Type B pancreatic cell (in vitro differentiated cells): ENCODE measurements at regions not wholly inside any gene's neighbourhood (a gene's known extent, or its start where the extent isn't known, plus 50 kb on each side); places are given as distances from the start of the nearest gene placed in this dataset.
"Not testable (repeated sequence)": the region's sequence is repeated elsewhere in the genome, so short reads cannot be mapped to it uniquely, and the experiment has no call there.

Experiments used
- DNase-seq: peaks from one replicate; pipeline ENCODE4 v3.0.0; 2021; ENCODE audit warnings: mixed read lengths; ENCODE audit not compliant: unreplicated experiment; ENCODE audit errors: extremely low spot score
- H3K27ac Mint-ChIP-seq: 2 replicates; pipeline ENCODE4 v1.8.0; 2021; ENCODE audit warnings: mild to moderate bottlenecking, mixed read lengths
- H3K27me3 Mint-ChIP-seq: 2 replicates; pipeline ENCODE4 v1.8.0; 2021; ENCODE audit warnings: mixed read lengths
- H3K36me3 Mint-ChIP-seq: 2 replicates; pipeline ENCODE4 v1.8.0; 2021; ENCODE audit warnings: mixed read lengths
- H3K4me1 Mint-ChIP-seq: one replicate; pipeline ENCODE4 v1.8.0; 2021; ENCODE audit warnings: mixed read lengths; ENCODE audit not compliant: unreplicated experiment
- H3K4me3 Mint-ChIP-seq: 2 replicates; pipeline ENCODE4 v1.8.0; 2021; ENCODE audit warnings: mild to moderate bottlenecking, mixed read lengths
- H3K9me3 Mint-ChIP-seq: 2 replicates; pipeline ENCODE4 v1.8.0; 2021; ENCODE audit warnings: mixed read lengths
- CTCF ChIP-seq: fragments of 200-600 bp; sonication (generic); conservative IDR thresholded peaks from 2 replicates; pipeline ENCODE4 v1.5.0; 2021; ENCODE audit warnings: antibody characterized with exemption, mild to moderate bottlenecking

GRCh38 chr20:25848222-25848621 is 151.6 kb upstream of the ZNF337 start:
- Mint-ChIP-seq H3K27ac (no peak overlapping the region), H3K9me3 (no peaks in the 10 kb centered on the region), H3K4me3 (no peak overlapping the region), H3K36me3 (no peaks in the 10 kb centered on the region), H3K27me3 (no peaks in the 10 kb centered on the region), H3K4me1 (no peaks in the 10 kb centered on the region)
- no peak for TF ChIP-seq CTCF
- DNase-seq: no peak

- not testable (repeated sequence) for DNase-seq, H3K36me3 Mint-ChIP-seq, H3K27ac Mint-ChIP-seq, H3K9me3 Mint-ChIP-seq, H3K27me3 Mint-ChIP-seq, H3K4me1 Mint-ChIP-seq, H3K4me3 Mint-ChIP-seq
Measured at GRCh38 chr20:25844640-25845039, 148.0 kb upstream of the ZNF337 start.

DNA sequence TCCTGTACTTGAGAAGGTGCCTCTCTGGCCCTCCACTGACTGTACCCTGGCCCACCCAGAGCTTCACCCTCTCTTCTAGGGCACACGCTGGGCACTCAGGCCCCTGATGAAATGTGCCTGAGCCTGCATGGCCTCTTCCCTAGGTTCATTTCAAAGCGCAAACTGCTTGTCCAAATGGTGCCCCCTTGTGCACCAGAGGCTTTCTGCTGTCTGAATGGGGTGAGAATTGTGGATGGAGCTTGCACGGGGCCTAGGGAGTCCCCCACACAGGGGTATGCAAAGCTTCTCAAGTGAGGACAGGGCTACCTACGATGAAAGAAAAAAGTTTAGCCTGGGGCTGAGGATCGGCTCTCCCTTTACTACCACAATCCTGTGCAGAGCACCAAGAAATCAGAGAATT is 116.9 kb upstream of the ZNF337 start:
- DNase-seq, H3K4me1 Mint-ChIP-seq, H3K36me3 Mint-ChIP-seq, H3K27me3 Mint-ChIP-seq, H3K27ac Mint-ChIP-seq, H3K4me3 Mint-ChIP-seq, H3K9me3 Mint-ChIP-seq: not testable (repeated sequence)

DNA sequence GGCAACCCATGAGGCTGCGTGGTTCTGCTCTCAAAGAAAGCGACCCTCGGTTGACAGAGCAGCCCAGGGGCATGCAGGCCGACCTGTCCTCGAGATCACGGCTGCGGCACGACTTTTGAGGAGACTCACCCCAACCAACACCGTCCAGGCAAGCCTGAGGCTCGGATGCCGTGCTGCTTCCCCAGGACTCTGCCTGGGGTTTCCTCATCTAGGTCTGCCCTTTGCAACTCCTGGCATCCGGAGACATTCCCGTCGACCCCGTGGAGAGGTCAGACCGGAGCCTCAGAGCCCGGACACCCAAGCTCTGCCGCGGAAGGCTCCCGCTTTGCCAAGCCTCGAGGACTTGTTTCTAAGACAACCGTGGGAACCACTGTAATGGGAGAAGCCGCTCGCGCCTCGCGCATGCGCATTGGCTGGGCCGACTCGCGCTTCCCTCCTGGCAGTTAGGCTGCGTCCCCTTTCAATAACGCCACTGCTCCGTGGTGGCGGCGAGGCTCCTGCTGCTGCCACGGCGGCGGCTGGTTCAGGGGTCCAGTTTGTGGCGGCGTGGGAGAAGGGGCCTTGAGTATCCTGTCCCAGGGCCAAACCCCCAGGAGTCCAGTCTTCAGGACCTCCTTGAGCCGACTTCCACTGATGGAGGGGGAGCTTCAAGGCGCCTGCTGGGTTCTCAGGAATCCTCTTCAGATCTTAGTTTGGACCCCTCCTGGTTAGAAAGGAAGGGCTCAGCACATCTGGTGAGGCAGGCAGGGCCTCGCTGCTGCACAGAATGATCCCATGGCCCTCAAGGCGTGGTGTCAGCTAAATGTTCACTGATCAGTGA is 101.7 kb upstream of the ZNF337 start:
- not testable (repeated sequence) for H3K36me3 Mint-ChIP-seq, H3K27ac Mint-ChIP-seq, H3K27me3 Mint-ChIP-seq, H3K4me3 Mint-ChIP-seq, H3K4me1 Mint-ChIP-seq, H3K9me3 Mint-ChIP-seq, DNase-seq

DNA sequence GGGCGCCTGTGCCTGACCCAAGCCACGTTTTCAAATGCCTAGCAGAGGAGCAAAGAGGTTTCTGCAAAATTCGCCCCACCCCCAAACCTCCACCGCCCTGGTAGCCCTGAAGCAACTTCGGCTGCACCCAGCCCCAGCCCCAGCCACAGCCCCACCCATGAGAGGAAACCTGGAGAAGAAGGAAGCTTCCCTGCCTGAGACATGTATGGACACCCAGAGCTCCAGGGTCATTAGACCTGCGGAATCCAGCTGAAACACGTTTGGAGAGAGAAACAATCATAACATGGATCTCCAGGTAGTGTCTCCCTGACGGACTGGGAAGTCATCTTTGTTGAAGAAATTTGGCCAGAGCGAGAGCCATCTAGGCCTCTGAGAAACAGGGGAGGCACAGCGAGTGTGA is 100.4 kb upstream of the ZNF337 start:
- H3K27ac Mint-ChIP-seq, H3K9me3 Mint-ChIP-seq, H3K27me3 Mint-ChIP-seq, H3K4me1 Mint-ChIP-seq, H3K4me3 Mint-ChIP-seq, H3K36me3 Mint-ChIP-seq, DNase-seq: not testable (repeated sequence)

- H3K4me3 Mint-ChIP-seq, H3K9me3 Mint-ChIP-seq, H3K36me3 Mint-ChIP-seq, H3K27ac Mint-ChIP-seq, DNase-seq, H3K27me3 Mint-ChIP-seq, H3K4me1 Mint-ChIP-seq: not testable (repeated sequence)
Measured at GRCh38 chr20:25777241-25777640, 80.6 kb upstream of the ZNF337 start.

DNA sequence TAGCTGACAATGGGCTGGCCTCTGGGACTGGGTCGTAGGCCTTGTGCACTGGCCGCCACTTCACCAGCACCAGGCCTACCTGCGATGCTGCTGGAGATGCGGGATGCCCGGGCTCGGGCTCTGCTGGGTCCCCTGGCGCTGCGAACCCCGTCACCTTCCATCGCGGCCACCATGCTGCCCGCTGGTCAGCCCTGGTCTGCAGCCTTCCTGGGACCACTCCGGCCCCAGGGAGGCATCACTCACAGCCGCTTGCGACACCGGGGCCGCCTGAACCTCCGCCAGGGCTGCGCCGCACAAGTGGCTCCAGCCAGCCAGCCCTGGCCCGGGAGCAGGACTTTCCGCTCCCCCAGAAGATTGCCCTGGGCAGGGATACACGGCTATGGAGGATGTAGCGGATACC is 78.1 kb upstream of the ZNF337 start:
- not testable (repeated sequence) for H3K4me3 Mint-ChIP-seq, H3K9me3 Mint-ChIP-seq, H3K27me3 Mint-ChIP-seq, H3K27ac Mint-ChIP-seq, H3K4me1 Mint-ChIP-seq, H3K36me3 Mint-ChIP-seq, DNase-seq

DNA sequence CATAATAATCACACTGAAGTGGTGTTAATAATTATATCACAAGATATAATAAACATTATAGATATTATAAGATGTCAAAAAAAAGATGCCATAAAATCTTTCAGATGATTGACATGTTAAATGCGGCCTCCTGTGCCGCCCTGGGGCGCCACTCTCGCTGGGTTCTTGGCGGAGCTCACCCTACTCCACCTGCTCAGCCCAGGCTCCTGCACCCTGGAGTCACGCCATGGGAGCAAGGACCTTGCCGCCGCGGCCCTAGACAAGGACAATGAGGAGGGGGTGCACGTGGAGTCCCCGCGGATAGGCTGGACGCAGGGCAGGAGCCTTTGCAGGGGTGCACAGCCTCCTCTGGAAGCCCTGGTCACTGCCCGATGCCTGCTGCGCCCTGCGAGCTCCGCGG is 77.5 kb upstream of the ZNF337 start:
- not testable (repeated sequence) for H3K27me3 Mint-ChIP-seq, DNase-seq, H3K4me1 Mint-ChIP-seq

DNA sequence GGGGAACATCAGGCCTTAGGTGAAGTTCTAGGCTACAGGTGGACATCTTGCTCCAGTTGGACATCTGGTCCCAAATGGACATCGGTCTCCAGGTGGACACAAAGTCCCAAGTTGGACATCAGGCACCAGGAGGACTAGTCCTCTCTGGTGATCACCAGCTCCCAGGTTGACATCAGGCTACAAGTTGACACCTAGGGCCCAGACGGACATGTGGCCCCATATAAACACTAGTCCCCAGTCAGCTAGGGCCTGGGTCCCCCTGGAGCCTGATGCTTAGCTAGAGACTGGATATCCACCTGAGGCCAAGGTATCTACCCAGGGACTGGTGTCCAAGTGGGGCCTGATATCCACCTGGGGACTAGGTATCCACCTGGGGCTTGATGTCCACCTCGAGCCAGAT is 75.8 kb upstream of the ZNF337 start:
- not testable (repeated sequence) for H3K27me3 Mint-ChIP-seq, H3K4me3 Mint-ChIP-seq, H3K36me3 Mint-ChIP-seq, H3K4me1 Mint-ChIP-seq, H3K9me3 Mint-ChIP-seq, DNase-seq, H3K27ac Mint-ChIP-seq

More for the DNA sequence above, 77.5 kb upstream of the ZNF337 start:
- not testable (repeated sequence) for H3K4me3 Mint-ChIP-seq, H3K36me3 Mint-ChIP-seq, H3K27ac Mint-ChIP-seq, H3K9me3 Mint-ChIP-seq

DNA sequence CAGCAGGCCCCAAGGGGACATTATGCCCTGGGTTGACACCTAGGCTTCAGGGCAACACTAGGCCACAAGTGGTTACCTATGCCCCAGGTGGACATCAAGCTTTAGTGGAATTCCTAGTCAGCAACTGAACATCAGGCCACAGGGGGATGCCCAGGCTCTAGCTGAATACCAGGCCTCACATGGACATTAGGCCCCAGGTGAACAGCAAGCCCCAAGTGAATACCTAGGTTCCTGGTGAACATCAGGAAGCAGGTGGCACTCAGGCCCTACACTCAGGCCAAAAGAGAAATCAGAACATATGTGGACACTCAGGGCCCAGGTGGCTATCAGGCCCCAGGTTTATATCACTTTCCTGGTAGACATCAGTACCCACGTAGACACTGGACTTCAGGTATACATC is 75.2 kb upstream of the ZNF337 start:
- not testable (repeated sequence) for H3K36me3 Mint-ChIP-seq, H3K27me3 Mint-ChIP-seq, H3K9me3 Mint-ChIP-seq, H3K4me3 Mint-ChIP-seq, H3K27ac Mint-ChIP-seq, DNase-seq, H3K4me1 Mint-ChIP-seq
